Upper lobe of left lung (tissue), 4 donors: ENCODE measurements at regions not wholly inside any gene's neighbourhood (a gene's known extent, or its start where the extent isn't known, plus 50 kb on each side); places are given as distances from the start of the nearest gene placed in this dataset.

Experiments
- CTCF ChIP-seq, 6 experiments: fragments of 450-650 bp in 4 of 6; fragments of 200-600 bp in 2 of 6; sonication (generic) in 2 of 6; IDR thresholded peaks; one replicate each; pipeline ENCODE4 v1.5.1; 2016 to 2019; ENCODE audit warnings: antibody characterized with exemption in 6 of 6
- EP300 ChIP-seq, 4 donors: sonication (generic); formaldehyde crosslinking; IDR thresholded peaks; one replicate each; pipeline ENCODE4 v1.5.1; 2017; ENCODE audit warnings: antibody characterized with exemption in 4 of 4, control low read depth in 2 of 4
- POLR2A ChIP-seq, 4 donors: fragments of 450-650 bp; IDR thresholded peaks; one replicate each; pipeline ENCODE4 v1.5.1; 2016 to 2017; ENCODE audit warnings: antibody characterized with exemption in 4 of 4, mild to moderate bottlenecking in 2 of 4

GRCh38 chr3:166291186-166291955, 454.1 kb upstream of the BCHE start:
- TF ChIP-seq POLR2A (IDR thresholded peaks at IDR 0.05) (no peak), CTCF (IDR thresholded peaks at IDR 0.05) (no peak), EP300 (IDR thresholded peaks at IDR 0.05) (no peak)
